HepG2 (cell line): ENCODE measurements at regions not wholly inside any gene's neighbourhood (a gene's known extent, or its start where the extent isn't known, plus 50 kb on each side); places are given as distances from the start of the nearest gene placed in this dataset.

Experiments
- ATAC-seq: fragments of 200-7000 bp; cut with Tn5 transposase; 3 replicates; pipeline ENCODE4 v1.9.1; 2020; ENCODE audit warnings: mild to moderate bottlenecking, moderate library complexity
- BruUV-seq: library from RNA; stranded (reverse); fragments of 400-500 nt; replicated peaks from 2 replicates; lab custom pipeline; 2021; lab: Mats Ljungman, UMichigan
- CTCF ChIA-PET: fragments of 300-600 bp; formaldehyde crosslinking; extraction: SDS; loops from one replicate; lab custom pipeline; 2021; ENCODE audit warnings: low total read pairs, inconsistent platforms, low intra/inter-chr PET ratio; lab: Yijun Ruan, JAX
- POLR2A ChIA-PET: fragments of 350-600 bp; sonication (Branson Sonifier 250); formaldehyde crosslinking; loops from one replicate; lab custom pipeline; 2020; ENCODE audit warnings: antibody characterized with exemption, inconsistent platforms; lab: Yijun Ruan, JAX
- DNase-seq: peaks from one replicate; pipeline ENCODE4 v3.0.0-alpha.2; 2015; ENCODE audit warnings: low spot score
- FAIRE-seq: peaks from 3 replicates; lab custom pipeline; 2011; peaks lifted over from hg19 to GRCh38; lab: Jason Lieb, UNC
- H2AFZ ChIP-seq: one replicate; pipeline ENCODE4 v1.6.1; 2011; ENCODE audit warnings: low read length, inconsistent platforms
- H3K27ac ChIP-seq: fragments of 300-600 bp; 3 replicates; pipeline ENCODE4 v1.8.0; 2011; ENCODE audit warnings: mixed run types, mild to moderate bottlenecking, mixed read lengths, low read length, inconsistent platforms; ENCODE audit not compliant: insufficient read depth; ENCODE audit errors: extremely low read length
- H3K27me3 ChIP-seq, 2 experiments: fragments of 200-600 bp in 1 of 2; 2 replicates in 1 of 2; 3 replicates in 1 of 2; pipeline versions ENCODE4 v1.6.0 to v1.8.0; 2011; ENCODE audit warnings: low read length in 2 of 2, mild to moderate bottlenecking in 2 of 2, moderate library complexity in 2 of 2, inconsistent platforms in 1 of 2; ENCODE audit not compliant: insufficient read depth in 2 of 2, control insufficient read depth in 1 of 2
- H3K36me3 ChIP-seq, 2 experiments: fragments of 200-600 bp in 1 of 2; replicated peaks in 1 of 2; 2 replicates in 1 of 2; 3 replicates in 1 of 2; pipeline versions ENCODE4 v1.5.1 to v1.8.0; 2011; ENCODE audit warnings: low read length in 2 of 2, inconsistent platforms in 1 of 2; ENCODE audit not compliant: insufficient read depth in 2 of 2, control insufficient read depth in 1 of 2
- H3K4me1 ChIP-seq: 2 replicates; pipeline ENCODE4 v1.5.1; 2012; ENCODE audit warnings: low read length, inconsistent platforms; ENCODE audit not compliant: insufficient read depth
- H3K4me2 ChIP-seq: 2 replicates; pipeline ENCODE4 v1.6.0; 2011; ENCODE audit warnings: low read depth, low read length, inconsistent platforms
- H3K4me3 ChIP-seq, 3 experiments: fragments of 200-600 bp in 1 of 3; sonication (generic), shearing (Covaris generic) in 1 of 3; replicated peaks in 1 of 3; 2 replicates each; pipeline ENCODE4 v1.5.1; 2011 to 2016; ENCODE audit warnings: low read length in 3 of 3, inconsistent platforms in 2 of 3, low read depth in 2 of 3, mild to moderate bottlenecking in 2 of 3, control low read depth in 1 of 3, mixed read lengths in 1 of 3; ENCODE audit not compliant: insufficient read depth in 1 of 3
- H3K79me2 ChIP-seq: one replicate; pipeline ENCODE4 v1.6.1; 2011; ENCODE audit warnings: low read length, inconsistent platforms; ENCODE audit not compliant: insufficient read depth
- H3K9ac ChIP-seq: 2 replicates; pipeline ENCODE4 v1.6.0; 2011; ENCODE audit warnings: mild to moderate bottlenecking, low read depth, low read length, inconsistent platforms; ENCODE audit not compliant: insufficient read depth
- H3K9me3 ChIP-seq: 2 replicates; pipeline ENCODE4 v1.5.1; 2012; ENCODE audit warnings: mild to moderate bottlenecking, low read length
- H4K20me1 ChIP-seq: 2 replicates; pipeline ENCODE4 v1.6.0; 2011; ENCODE audit warnings: inconsistent platforms, mild to moderate bottlenecking, low read length, moderate library complexity; ENCODE audit not compliant: insufficient read depth
- ATRX ChIP-seq: sonication (generic); formaldehyde crosslinking; IDR thresholded peaks from 2 replicates; pipeline ENCODE4 v1.4.0; 2020; ENCODE audit warnings: missing genetic modification reagents, borderline replicate concordance
- CEBPB ChIP-seq: IDR thresholded peaks from 2 replicates; pipeline ENCODE4 v1.6.1; 2011; ENCODE audit warnings: low read depth, low read length, improper control_type of control experiment, borderline replicate concordance
- KAT8 ChIP-seq: IDR thresholded peaks from 2 replicates; pipeline ENCODE4 v1.6.1; 2016; ENCODE audit warnings: missing genetic modification reagents, missing compliant biosample characterization
- MBNL3 ChIP-seq: fragments of 250-450 bp; sonication (Bioruptor Pico); conservative IDR thresholded peaks from 2 replicates; pipeline ENCODE4 v1.8.0; 2022; ENCODE audit warnings: mild to moderate bottlenecking, inconsistent platforms
- MEIS1 ChIP-seq: sonication (generic); formaldehyde crosslinking; IDR thresholded peaks from 2 replicates; pipeline ENCODE4 v1.9.0; 2021; ENCODE audit warnings: mild to moderate bottlenecking, missing genetic modification reagents, moderate library complexity, borderline replicate concordance
- MXI1 ChIP-seq: IDR thresholded peaks from 3 replicates; pipeline ENCODE4 v1.6.1; 2012; ENCODE audit warnings: low read depth, low read length, inconsistent platforms, borderline replicate concordance
- NFATC3 ChIP-seq: sonication (generic); formaldehyde crosslinking; IDR thresholded peaks from 2 replicates; pipeline ENCODE4 v1.5.1; 2020; ENCODE audit warnings: mild to moderate bottlenecking, missing genetic modification reagents
- PCBP1 ChIP-seq: fragments of 200-400 bp; formaldehyde crosslinking; IDR thresholded peaks from 2 replicates; pipeline ENCODE4 v1.6.1; 2017; ENCODE audit warnings: mild to moderate bottlenecking, low read depth, low read length, borderline replicate concordance
- PHF5A ChIP-seq: IDR thresholded peaks from one replicate; pipeline ENCODE4 v1.6.1; 2018; ENCODE audit warnings: low read depth, missing genetic modification reagents; ENCODE audit not compliant: unreplicated experiment
- SOX6 ChIP-seq, 2 experiments: fragments of 450-650 bp in 1 of 2; sonication (generic) in 1 of 2; formaldehyde crosslinking in 1 of 2; IDR thresholded peaks; 2 replicates each; pipeline versions ENCODE4 v1.4.0 to v1.6.1; 2017 to 2020; ENCODE audit warnings: antibody characterized with exemption in 1 of 2, mild to moderate bottlenecking in 1 of 2, missing genetic modification reagents in 1 of 2
- ZFP37 ChIP-seq: sonication (generic); formaldehyde crosslinking; IDR thresholded peaks from 2 replicates; pipeline ENCODE4 v1.4.0; 2020; ENCODE audit warnings: missing genetic modification reagents, borderline replicate concordance
- ZKSCAN5 ChIP-seq: sonication (generic); formaldehyde crosslinking; IDR thresholded peaks from 2 replicates; pipeline ENCODE4 v1.5.1; 2020; ENCODE audit warnings: mild to moderate bottlenecking, missing genetic modification reagents
- ZNF121 ChIP-seq: sonication (generic); formaldehyde crosslinking; IDR thresholded peaks from 2 replicates; pipeline ENCODE4 v1.5.0; 2020; ENCODE audit warnings: mild to moderate bottlenecking, missing genetic modification reagents
- ZNF292 ChIP-seq: sonication (generic); formaldehyde crosslinking; IDR thresholded peaks from 2 replicates; pipeline ENCODE4 v1.8.1; 2022; ENCODE audit warnings: mild to moderate bottlenecking, low read depth, missing genetic modification reagents, borderline replicate concordance
- ZNF496 ChIP-seq: sonication (generic); formaldehyde crosslinking; IDR thresholded peaks from 2 replicates; pipeline ENCODE4 v1.8.1; 2023; ENCODE audit warnings: mild to moderate bottlenecking, moderate library complexity, missing genetic modification reagents; ENCODE audit not compliant: insufficient replicate concordance
- ZNF678 ChIP-seq: sonication (generic); formaldehyde crosslinking; IDR thresholded peaks from 2 replicates; pipeline ENCODE4 v1.4.0; 2020; ENCODE audit warnings: mild to moderate bottlenecking, missing genetic modification reagents
- ZSCAN20 ChIP-seq: sonication (generic); formaldehyde crosslinking; IDR thresholded peaks from 2 replicates; pipeline ENCODE4 v1.4.0; 2020; ENCODE audit warnings: missing genetic modification reagents, mild to moderate bottlenecking, borderline replicate concordance
- WGBS: methylation state at CpG from one replicate; pipeline ENCODE4 v1.1.6; 2017; ENCODE audit warnings: low lambda C conversion rate; 5-methylcytosine and 5-hydroxymethylcytosine counted together
- in situ Hi-C: cut with HindIII; loops from 2 replicates; pipeline ENCODE4 v1.10.0; 2017; ENCODE audit warnings: low pct_unique_long_range_greater_than_20kb; ENCODE audit not compliant: extremely low pct_ligation_motif_present
- intact Hi-C: fragments of 100-400 bp; cut with micrococcal nuclease; formaldehyde crosslinking; loops from one replicate; pipeline ENCODE4 v1.10.0; 2022; ENCODE audit not compliant: unreplicated experiment
- TF ChIP-seq, protein P1 (sequence below): sonication (generic); formaldehyde crosslinking; IDR thresholded peaks from 2 replicates; pipeline ENCODE4 v1.8.0; 2022; ENCODE audit warnings: mild to moderate bottlenecking, missing genetic modification reagents, moderate library complexity
- TF ChIP-seq, protein P2 (sequence below): IDR thresholded peaks from 2 replicates; pipeline ENCODE4 v1.6.1; 2016
- TF ChIP-seq, protein P3 (sequence below): sonication (generic); formaldehyde crosslinking; IDR thresholded peaks from 2 replicates; pipeline ENCODE4 v1.9.0; 2022; ENCODE audit warnings: missing genetic modification reagents, mild to moderate bottlenecking, borderline replicate concordance

DNA sequence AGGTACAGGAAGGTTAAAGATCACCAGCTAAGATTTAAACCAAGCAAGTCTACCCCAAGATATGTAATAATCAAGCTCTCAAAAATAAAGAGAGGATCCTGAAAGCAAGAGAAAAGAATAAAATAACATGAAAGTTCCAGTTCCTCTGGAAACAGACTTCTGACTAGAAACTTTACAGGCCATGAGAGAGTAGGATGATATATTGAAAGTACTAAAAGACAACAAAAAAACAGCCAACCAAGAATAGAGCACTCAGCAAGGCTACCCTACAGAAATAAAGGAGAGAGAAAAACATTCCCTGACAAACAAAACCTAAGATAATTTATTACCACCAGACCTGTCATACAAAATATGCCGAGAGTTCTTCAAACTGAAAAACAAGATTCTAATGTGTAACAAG, 450.5 kb downstream of the ARAP2 start:
- ChIA-PET CTCF (no interaction called here), POLR2A (no interaction called here)

More for the DNA sequence above, 450.5 kb downstream of the ARAP2 start:
- Histone ChIP-seq H3K4me3 (no peak overlapping the region), H3K4me1 (no peaks in the 10 kb centered on the region), H3K9me3 (peaks cover 32% of the 10 kb centered on the region), H4K20me1 (no peaks in the 10 kb centered on the region), H3K9ac (no peak overlapping the region), H3K27me3 (no peaks in the 10 kb centered on the region), H3K36me3 (no peaks in the 10 kb centered on the region), H3K27ac (no peak overlapping the region), H3K79me2 (no peaks in the 10 kb centered on the region), H3K4me2 (no peak overlapping the region), H2AFZ (no peak overlapping the region)
- in situ Hi-C loops, result no loop called here
- no peak for ATAC-seq
- TF ChIP-seq, protein P1, sequence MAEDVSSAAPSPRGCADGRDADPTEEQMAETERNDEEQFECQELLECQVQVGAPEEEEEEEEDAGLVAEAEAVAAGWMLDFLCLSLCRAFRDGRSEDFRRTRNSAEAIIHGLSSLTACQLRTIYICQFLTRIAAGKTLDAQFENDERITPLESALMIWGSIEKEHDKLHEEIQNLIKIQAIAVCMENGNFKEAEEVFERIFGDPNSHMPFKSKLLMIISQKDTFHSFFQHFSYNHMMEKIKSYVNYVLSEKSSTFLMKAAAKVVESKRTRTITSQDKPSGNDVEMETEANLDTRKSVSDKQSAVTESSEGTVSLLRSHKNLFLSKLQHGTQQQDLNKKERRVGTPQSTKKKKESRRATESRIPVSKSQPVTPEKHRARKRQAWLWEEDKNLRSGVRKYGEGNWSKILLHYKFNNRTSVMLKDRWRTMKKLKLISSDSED (CRISPR knock-in tag), result no peak
- TF ChIP-seq MXI1 (no peak), ZNF292 (CRISPR knock-in tag) (no peak), ZFP37 (CRISPR knock-in tag) (no peak), PHF5A (CRISPR knock-in tag) (no peak), ZSCAN20 (CRISPR knock-in tag) (no peak), ZNF496 (CRISPR knock-in tag) (no peak), KAT8 (CRISPR knock-in tag) (no peak), MBNL3 (no peak), ZNF678 (CRISPR knock-in tag) (no peak), ZKSCAN5 (CRISPR knock-in tag) (no peak), PCBP1 (no peak), ATRX (CRISPR knock-in tag) (no peak), MEIS1 (no peak), SOX6 (IDR thresholded peaks at IDR 0.05) (no peak), SOX6 (CRISPR knock-in tag; IDR thresholded peaks at IDR 0.05) (no peak), NFATC3 (CRISPR knock-in tag) (no peak), ZNF121 (CRISPR knock-in tag) (no peak), CEBPB (no peak)
- TF ChIP-seq, protein P2, sequence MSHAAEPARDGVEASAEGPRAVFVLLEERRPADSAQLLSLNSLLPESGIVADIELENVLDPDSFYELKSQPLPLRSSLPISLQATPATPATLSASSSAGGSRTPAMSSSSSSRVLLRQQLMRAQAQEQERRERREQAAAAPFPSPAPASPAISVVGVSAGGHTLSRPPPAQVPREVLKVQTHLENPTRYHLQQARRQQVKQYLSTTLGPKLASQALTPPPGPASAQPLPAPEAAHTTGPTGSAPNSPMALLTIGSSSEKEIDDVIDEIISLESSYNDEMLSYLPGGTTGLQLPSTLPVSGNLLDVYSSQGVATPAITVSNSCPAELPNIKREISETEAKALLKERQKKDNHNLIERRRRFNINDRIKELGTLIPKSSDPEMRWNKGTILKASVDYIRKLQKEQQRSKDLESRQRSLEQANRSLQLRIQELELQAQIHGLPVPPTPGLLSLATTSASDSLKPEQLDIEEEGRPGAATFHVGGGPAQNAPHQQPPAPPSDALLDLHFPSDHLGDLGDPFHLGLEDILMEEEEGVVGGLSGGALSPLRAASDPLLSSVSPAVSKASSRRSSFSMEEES, result no peak
- TF ChIP-seq, protein P3, sequence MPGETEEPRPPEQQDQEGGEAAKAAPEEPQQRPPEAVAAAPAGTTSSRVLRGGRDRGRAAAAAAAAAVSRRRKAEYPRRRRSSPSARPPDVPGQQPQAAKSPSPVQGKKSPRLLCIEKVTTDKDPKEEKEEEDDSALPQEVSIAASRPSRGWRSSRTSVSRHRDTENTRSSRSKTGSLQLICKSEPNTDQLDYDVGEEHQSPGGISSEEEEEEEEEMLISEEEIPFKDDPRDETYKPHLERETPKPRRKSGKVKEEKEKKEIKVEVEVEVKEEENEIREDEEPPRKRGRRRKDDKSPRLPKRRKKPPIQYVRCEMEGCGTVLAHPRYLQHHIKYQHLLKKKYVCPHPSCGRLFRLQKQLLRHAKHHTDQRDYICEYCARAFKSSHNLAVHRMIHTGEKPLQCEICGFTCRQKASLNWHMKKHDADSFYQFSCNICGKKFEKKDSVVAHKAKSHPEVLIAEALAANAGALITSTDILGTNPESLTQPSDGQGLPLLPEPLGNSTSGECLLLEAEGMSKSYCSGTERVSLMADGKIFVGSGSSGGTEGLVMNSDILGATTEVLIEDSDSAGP, result no peak
- intact Hi-C loops, result no loop called here
- FAIRE-seq, result no peak
- BruUV-seq, result no TSS peak
- DNase-seq, result no peak
- 0% methylated on average over 1 of the region's 1 CpG for WGBS
